ENCODE measurements at regions not wholly inside any gene's neighbourhood (a gene's known extent, or its start where the extent isn't known, plus 50 kb on each side); places are given as distances from the start of the nearest gene placed in this dataset.
"Not testable (repeated sequence)": the region's sequence is repeated elsewhere in the genome, so short reads cannot be mapped to it uniquely, and the experiment has no call there.

DNA sequence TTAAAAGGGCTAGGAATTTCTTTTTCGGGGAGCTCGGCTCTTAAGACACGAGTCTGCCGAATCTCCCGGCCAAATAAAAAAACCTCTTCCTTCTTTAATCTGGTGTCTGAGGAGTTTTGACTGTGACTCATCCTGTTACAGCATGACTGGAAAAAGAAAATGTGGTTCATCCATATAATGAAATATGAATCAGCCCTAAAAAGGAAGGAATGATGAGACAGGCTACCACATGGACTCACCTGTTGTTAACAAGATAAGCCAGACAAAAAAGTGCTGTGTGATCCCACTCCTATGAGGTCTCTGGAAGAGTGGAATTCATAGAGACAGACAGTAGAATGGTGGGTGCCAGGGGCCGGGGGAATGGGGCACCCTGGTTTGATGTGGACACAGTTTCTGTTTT, 257.0 kb upstream of the PLCXD1 start:
- TF ChIP-seq, protein P1, sequence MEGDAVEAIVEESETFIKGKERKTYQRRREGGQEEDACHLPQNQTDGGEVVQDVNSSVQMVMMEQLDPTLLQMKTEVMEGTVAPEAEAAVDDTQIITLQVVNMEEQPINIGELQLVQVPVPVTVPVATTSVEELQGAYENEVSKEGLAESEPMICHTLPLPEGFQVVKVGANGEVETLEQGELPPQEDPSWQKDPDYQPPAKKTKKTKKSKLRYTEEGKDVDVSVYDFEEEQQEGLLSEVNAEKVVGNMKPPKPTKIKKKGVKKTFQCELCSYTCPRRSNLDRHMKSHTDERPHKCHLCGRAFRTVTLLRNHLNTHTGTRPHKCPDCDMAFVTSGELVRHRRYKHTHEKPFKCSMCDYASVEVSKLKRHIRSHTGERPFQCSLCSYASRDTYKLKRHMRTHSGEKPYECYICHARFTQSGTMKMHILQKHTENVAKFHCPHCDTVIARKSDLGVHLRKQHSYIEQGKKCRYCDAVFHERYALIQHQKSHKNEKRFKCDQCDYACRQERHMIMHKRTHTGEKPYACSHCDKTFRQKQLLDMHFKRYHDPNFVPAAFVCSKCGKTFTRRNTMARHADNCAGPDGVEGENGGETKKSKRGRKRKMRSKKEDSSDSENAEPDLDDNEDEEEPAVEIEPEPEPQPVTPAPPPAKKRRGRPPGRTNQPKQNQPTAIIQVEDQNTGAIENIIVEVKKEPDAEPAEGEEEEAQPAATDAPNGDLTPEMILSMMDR (IDR thresholded peaks at IDR 0.05), result not testable (repeated sequence)
- TF ChIP-seq POLR2A, POLR2AphosphoS5 (IDR thresholded peaks at IDR 0.05): not testable (repeated sequence)
